K562 (cell line): ENCODE measurements at regions not wholly inside any gene's neighbourhood (a gene's known extent, or its start where the extent isn't known, plus 50 kb on each side); places are given as distances from the start of the nearest gene placed in this dataset.

Experiments
- ATAC-seq: fragments of 200-7000 bp; cut with Tn5 transposase; 3 replicates; pipeline ENCODE4 v1.9.1; 2020; ENCODE audit warnings: moderate library complexity
- BruUV-seq: library from RNA; stranded (reverse); fragments of 400-500 nt; replicated peaks from 2 replicates; lab custom pipeline; 2021; lab: Mats Ljungman, UMichigan
- CTCF ChIA-PET: fragments of 300-600 bp; formaldehyde crosslinking; extraction: SDS; loops from one replicate; lab custom pipeline; 2021; ENCODE audit warnings: low intra/inter-chr PET ratio; lab: Yijun Ruan, JAX
- POLR2A ChIA-PET: fragments of 300-600, 350-650 bp; sonication (Branson Sonifier 250); formaldehyde crosslinking; extraction: SDS; loops from one replicate; lab custom pipeline; 2021; ENCODE audit warnings: antibody characterized with exemption, inconsistent platforms; lab: Yijun Ruan, JAX
- DNase-seq, 4 experiments: peaks; one replicate each; pipeline versions ENCODE4 v3.0.0 to v3.0.0-alpha.2; 2011 to 2018; ENCODE audit warnings: low spot score in 3 of 4, mixed read lengths in 3 of 4; ENCODE audit errors: extremely low read depth in 1 of 4
- FAIRE-seq: peaks from 2 replicates; lab custom pipeline; 2011; peaks lifted over from hg19 to GRCh38; lab: Jason Lieb, UNC
- H2AFZ ChIP-seq: 2 replicates; pipeline ENCODE4 v1.6.0; 2011; ENCODE audit warnings: low read depth, low read length, control low read depth, inconsistent platforms
- H3K27ac ChIP-seq: fragments of 200-600 bp; 3 replicates; pipeline ENCODE4 v1.8.0; 2011; ENCODE audit warnings: low read depth, mild to moderate bottlenecking, control low read depth, inconsistent platforms, low read length, moderate library complexity, mixed read lengths; ENCODE audit errors: extremely low read depth
- H3K27me3 ChIP-seq, 2 experiments: fragments of 300-600 bp in 1 of 2; 2 replicates in 1 of 2; 3 replicates in 1 of 2; pipeline versions ENCODE4 v1.6.0 to v1.8.0; 2011; ENCODE audit warnings: inconsistent platforms in 2 of 2, low read length in 2 of 2, mild to moderate bottlenecking in 1 of 2, mixed read lengths in 1 of 2, moderate library complexity in 1 of 2; ENCODE audit not compliant: control insufficient read depth in 2 of 2, insufficient read depth in 2 of 2
- H3K36me3 ChIP-seq: fragments of 300-600 bp; 3 replicates; pipeline ENCODE4 v1.8.0; 2011; ENCODE audit warnings: mild to moderate bottlenecking, low read length, inconsistent platforms; ENCODE audit not compliant: control insufficient read depth, insufficient read depth
- H3K4me1 ChIP-seq, 2 experiments: fragments of 200-600 bp in 1 of 2; replicated peaks in 1 of 2; 2 replicates in 1 of 2; 3 replicates in 1 of 2; pipeline versions ENCODE4 v1.5.1 to v1.8.0; 2011; ENCODE audit warnings: inconsistent platforms in 2 of 2, low read length in 2 of 2, mild to moderate bottlenecking in 1 of 2, mixed read lengths in 1 of 2, moderate library complexity in 1 of 2; ENCODE audit not compliant: control insufficient read depth in 2 of 2, insufficient read depth in 2 of 2
- H3K4me2 ChIP-seq: 2 replicates; pipeline ENCODE4 v1.6.1; 2011; ENCODE audit warnings: low read length, control low read depth, inconsistent platforms, mixed read lengths; ENCODE audit not compliant: insufficient read depth
- H3K4me3 ChIP-seq: fragments of 200-600 bp; sonication (generic), shearing (Covaris generic); 2 replicates; pipeline ENCODE4 v1.5.1; 2016; ENCODE audit warnings: control low read depth, inconsistent platforms
- H3K79me2 ChIP-seq: fragments of 200-600 bp; 3 replicates; pipeline ENCODE4 v1.8.0; 2011; ENCODE audit warnings: low read length, inconsistent platforms; ENCODE audit not compliant: control insufficient read depth, insufficient read depth
- H3K9ac ChIP-seq, 2 experiments: 2 replicates each; pipeline versions ENCODE4 v1.6.0 to v1.6.1; 2011; ENCODE audit warnings: low read depth in 2 of 2, low read length in 2 of 2, control low read depth in 1 of 2, inconsistent platforms in 1 of 2, mild to moderate bottlenecking in 1 of 2, mixed read lengths in 1 of 2; ENCODE audit not compliant: insufficient read depth in 1 of 2
- H3K9me1 ChIP-seq: one replicate; pipeline ENCODE4 v1.6.0; 2011; ENCODE audit warnings: inconsistent platforms, mild to moderate bottlenecking, low read length, moderate library complexity; ENCODE audit not compliant: control insufficient read depth, insufficient read depth
- H3K9me3 ChIP-seq: replicated peaks from 2 replicates; pipeline ENCODE4 v1.5.1; 2011; ENCODE audit warnings: low read depth, low read length, inconsistent platforms; ENCODE audit not compliant: control insufficient read depth, insufficient read depth
- H4K20me1 ChIP-seq: replicated peaks from 2 replicates; pipeline ENCODE4 v1.6.1; 2011; ENCODE audit warnings: low read length, inconsistent platforms, mixed read lengths; ENCODE audit not compliant: control insufficient read depth, insufficient read depth
- AFF4 ChIP-seq: sonication (generic); formaldehyde crosslinking; IDR thresholded peaks from 2 replicates; pipeline ENCODE4 v1.8.0; 2023; ENCODE audit warnings: mild to moderate bottlenecking, missing genetic modification reagents
- BCLAF1 ChIP-seq, 2 experiments: fragments of 450-650 bp in 1 of 2; IDR thresholded peaks; 2 replicates each; pipeline ENCODE4 v1.6.1; 2011 to 2017; ENCODE audit warnings: low read depth in 2 of 2, antibody characterized with exemption in 1 of 2, borderline replicate concordance in 1 of 2, low read length in 1 of 2, mild to moderate bottlenecking in 1 of 2, mixed read lengths in 1 of 2; ENCODE audit not compliant: control insufficient read depth in 1 of 2
- DIDO1 ChIP-seq: fragments of 450-650 bp; IDR thresholded peaks from 2 replicates; pipeline ENCODE4 v1.6.1; 2016; ENCODE audit warnings: low read depth, missing biosample characterization, missing genetic modification characterization
- HMGXB4 ChIP-seq: sonication (generic); formaldehyde crosslinking; IDR thresholded peaks from 2 replicates; pipeline ENCODE4 v1.8.1; 2023; ENCODE audit warnings: mild to moderate bottlenecking, missing genetic modification reagents
- LARP7 ChIP-seq: fragments of 450-650 bp; IDR thresholded peaks from 2 replicates; pipeline ENCODE4 v1.6.1; 2016
- PHTF2 ChIP-seq: fragments of 250-450 bp; sonication (Bioruptor Pico); IDR thresholded peaks from 2 replicates; pipeline ENCODE4 v1.5.0; 2021; ENCODE audit warnings: mild to moderate bottlenecking
- POU5F1 ChIP-seq: fragments of 150-350 bp; IDR thresholded peaks from 2 replicates; pipeline ENCODE4 v1.6.1; 2014; ENCODE audit warnings: borderline replicate concordance, low read length, low read depth, mild to moderate bottlenecking; ENCODE audit not compliant: partially characterized antibody
- RB1 ChIP-seq: fragments of 450-650 bp; IDR thresholded peaks from 2 replicates; pipeline ENCODE4 v1.6.1; 2017; ENCODE audit warnings: low read depth, mild to moderate bottlenecking
- RBFOX2 ChIP-seq: fragments of 200-400 bp; formaldehyde crosslinking; IDR thresholded peaks from 2 replicates; pipeline ENCODE4 v1.6.1; 2017; ENCODE audit warnings: low read depth, mild to moderate bottlenecking, low read length, moderate library complexity
- ZNF583 ChIP-seq: fragments of 250-450 bp; sonication (Bioruptor Pico); IDR thresholded peaks from 2 replicates; pipeline ENCODE4 v1.4.0; 2020
- WGBS: fragments of 100-300 bp; shearing (Covaris generic); methylation state at CpG from one replicate; pipeline ENCODE4 v1.1.6; 2016; ENCODE audit warnings: low coverage, mixed read lengths; ENCODE audit not compliant: insufficient coverage; ENCODE audit errors: missing lambda C conversion rate; 5-methylcytosine and 5-hydroxymethylcytosine counted together
- in situ Hi-C: fragments of 300-500 bp; cut with MboI; formaldehyde crosslinking; loops from 4 replicates; pipeline ENCODE4 v1.15.0; 2018; ENCODE audit warnings: inconsistent platforms, mixed read lengths
- intact Hi-C: fragments of 100-400 bp; cut with micrococcal nuclease; formaldehyde crosslinking; loops from 2 replicates; pipeline ENCODE4 v1.14.2; 2022
- TF ChIP-seq, protein P1 (sequence below): fragments of 150-350 bp; IDR thresholded peaks from 2 replicates; pipeline ENCODE4 v1.6.1; 2014; ENCODE audit warnings: low read depth, mild to moderate bottlenecking, low read length, borderline replicate concordance

DNA sequence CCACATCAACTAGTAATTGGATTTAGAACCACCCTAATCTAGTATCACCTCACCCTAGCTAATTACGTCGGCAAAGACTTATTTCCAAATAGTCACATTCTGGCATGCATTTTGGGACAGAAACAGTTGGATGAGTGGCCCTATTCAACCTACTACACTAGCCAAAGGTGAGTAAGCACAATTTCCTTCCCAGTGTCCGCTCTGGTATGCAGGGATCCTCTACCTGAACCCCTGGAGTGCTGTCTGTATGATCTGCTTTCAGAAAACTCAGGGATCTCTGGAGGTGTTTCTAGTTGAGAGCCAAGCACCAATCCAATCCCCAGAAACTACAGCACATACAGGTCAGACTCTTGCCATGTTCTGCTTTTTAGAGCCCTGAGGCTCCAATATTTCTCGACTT, 717.4 kb upstream of the MANEA start:
- 0% methylated on average over 4 of the region's 4 CpGs for WGBS
- CTCF ChIA-PET = no interaction called here
- Histone ChIP-seq H3K4me1 (no peaks in the 10 kb centered on the region), H3K27ac (no peak overlapping the region), H3K79me2 (no peaks in the 10 kb centered on the region), H2AFZ (no peak overlapping the region), H3K27me3 (no peaks in the 10 kb centered on the region), H3K4me2 (no peak overlapping the region), H3K36me3 (no peaks in the 10 kb centered on the region), H3K9me3 (no peaks in the 10 kb centered on the region; the same call in 1 of the 2 replicates), H4K20me1 (no peaks in the 10 kb centered on the region), H3K9me1 (no peaks in the 10 kb centered on the region), H3K4me3 (no peak overlapping the region), H3K9ac (no peak overlapping the region)
- FAIRE-seq (no peak), ATAC-seq (no peak), DNase-seq (no peak)
- POLR2A ChIA-PET = no interaction called here
- in situ Hi-C loops = no loop called here
- intact Hi-C loops = no loop called here
- BruUV-seq = no TSS peak
- no peak for TF ChIP-seq POU5F1
- TF ChIP-seq ZNF583 (CRISPR knock-in tag) = no peak
- TF ChIP-seq BCLAF1 (IDR thresholded peaks at IDR 0.05; ENCODE audit: borderline replicate concordance in 1 of 2, control insufficient read depth in 1 of 2, low read depth in 2 of 2, low read length in 1 of 2) = no peak
- no peak for TF ChIP-seq AFF4
- TF ChIP-seq, protein P1, sequence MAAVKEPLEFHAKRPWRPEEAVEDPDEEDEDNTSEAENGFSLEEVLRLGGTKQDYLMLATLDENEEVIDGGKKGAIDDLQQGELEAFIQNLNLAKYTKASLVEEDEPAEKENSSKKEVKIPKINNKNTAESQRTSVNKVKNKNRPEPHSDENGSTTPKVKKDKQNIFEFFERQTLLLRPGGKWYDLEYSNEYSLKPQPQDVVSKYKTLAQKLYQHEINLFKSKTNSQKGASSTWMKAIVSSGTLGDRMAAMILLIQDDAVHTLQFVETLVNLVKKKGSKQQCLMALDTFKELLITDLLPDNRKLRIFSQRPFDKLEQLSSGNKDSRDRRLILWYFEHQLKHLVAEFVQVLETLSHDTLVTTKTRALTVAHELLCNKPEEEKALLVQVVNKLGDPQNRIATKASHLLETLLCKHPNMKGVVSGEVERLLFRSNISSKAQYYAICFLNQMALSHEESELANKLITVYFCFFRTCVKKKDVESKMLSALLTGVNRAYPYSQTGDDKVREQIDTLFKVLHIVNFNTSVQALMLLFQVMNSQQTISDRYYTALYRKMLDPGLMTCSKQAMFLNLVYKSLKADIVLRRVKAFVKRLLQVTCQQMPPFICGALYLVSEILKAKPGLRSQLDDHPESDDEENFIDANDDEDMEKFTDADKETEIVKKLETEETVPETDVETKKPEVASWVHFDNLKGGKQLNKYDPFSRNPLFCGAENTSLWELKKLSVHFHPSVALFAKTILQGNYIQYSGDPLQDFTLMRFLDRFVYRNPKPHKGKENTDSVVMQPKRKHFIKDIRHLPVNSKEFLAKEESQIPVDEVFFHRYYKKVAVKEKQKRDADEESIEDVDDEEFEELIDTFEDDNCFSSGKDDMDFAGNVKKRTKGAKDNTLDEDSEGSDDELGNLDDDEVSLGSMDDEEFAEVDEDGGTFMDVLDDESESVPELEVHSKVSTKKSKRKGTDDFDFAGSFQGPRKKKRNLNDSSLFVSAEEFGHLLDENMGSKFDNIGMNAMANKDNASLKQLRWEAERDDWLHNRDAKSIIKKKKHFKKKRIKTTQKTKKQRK = no peak
- no peak for TF ChIP-seq PHTF2 (CRISPR knock-in tag)
- TF ChIP-seq LARP7 = no peak
- TF ChIP-seq DIDO1 (tag) = no peak
- no peak for TF ChIP-seq HMGXB4 (CRISPR knock-in tag)
- no peak for TF ChIP-seq RB1
- TF ChIP-seq RBFOX2 = no peak
